ENCODE measurements at regions not wholly inside any gene's neighbourhood (a gene's known extent, or its start where the extent isn't known, plus 50 kb on each side); places are given as distances from the start of the nearest gene placed in this dataset.

DNA sequence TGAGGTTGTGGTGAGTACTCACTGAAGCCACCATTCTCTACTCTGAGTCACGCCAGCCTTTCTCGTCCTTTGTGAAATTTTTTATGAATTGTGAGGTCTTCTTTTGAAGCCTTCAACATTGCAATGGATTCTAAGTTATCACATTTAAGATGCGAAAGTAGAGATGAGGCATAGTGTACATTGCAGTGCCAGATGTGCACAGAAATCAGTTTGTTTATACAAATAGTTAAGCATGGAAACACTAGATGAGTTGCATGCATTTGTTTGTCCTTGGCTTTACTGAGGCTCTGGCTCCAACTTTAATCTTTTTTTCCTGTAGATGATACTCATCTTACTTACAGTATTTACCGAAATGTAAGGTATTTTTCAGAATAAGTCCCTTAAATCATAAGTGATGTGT is 453.7 kb upstream of the RIOK2 start:
- DNase-seq (ENCODE audit: low read depth) = no peak
- TF ChIP-seq, protein P1, sequence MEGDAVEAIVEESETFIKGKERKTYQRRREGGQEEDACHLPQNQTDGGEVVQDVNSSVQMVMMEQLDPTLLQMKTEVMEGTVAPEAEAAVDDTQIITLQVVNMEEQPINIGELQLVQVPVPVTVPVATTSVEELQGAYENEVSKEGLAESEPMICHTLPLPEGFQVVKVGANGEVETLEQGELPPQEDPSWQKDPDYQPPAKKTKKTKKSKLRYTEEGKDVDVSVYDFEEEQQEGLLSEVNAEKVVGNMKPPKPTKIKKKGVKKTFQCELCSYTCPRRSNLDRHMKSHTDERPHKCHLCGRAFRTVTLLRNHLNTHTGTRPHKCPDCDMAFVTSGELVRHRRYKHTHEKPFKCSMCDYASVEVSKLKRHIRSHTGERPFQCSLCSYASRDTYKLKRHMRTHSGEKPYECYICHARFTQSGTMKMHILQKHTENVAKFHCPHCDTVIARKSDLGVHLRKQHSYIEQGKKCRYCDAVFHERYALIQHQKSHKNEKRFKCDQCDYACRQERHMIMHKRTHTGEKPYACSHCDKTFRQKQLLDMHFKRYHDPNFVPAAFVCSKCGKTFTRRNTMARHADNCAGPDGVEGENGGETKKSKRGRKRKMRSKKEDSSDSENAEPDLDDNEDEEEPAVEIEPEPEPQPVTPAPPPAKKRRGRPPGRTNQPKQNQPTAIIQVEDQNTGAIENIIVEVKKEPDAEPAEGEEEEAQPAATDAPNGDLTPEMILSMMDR (IDR thresholded peaks at IDR 0.05; ENCODE audit: low read depth, low read length, missing control alignments) = no peak
- no peak overlapping the region for H3K4me3 ChIP-seq (ENCODE audit: low read depth, low read length)

DNA sequence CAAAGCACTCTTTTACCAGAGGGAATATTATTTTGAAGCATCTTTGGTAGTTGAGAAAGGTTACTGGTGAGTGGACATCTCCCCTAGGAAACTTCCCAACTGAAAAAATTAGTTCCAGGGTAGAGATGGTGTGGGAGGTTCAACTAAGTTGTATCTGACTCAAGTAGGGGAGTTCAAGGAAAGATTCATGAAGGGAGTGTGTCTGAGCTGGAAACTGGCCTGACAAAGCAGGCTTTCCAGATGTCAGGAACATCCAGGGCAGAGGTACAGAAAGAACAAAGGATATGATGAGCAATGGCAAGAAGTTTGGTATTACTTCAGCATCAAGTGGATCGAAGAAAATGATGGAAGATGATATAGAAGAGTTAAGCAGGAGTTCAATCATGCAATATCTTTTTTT is 458.0 kb upstream of the RIOK2 start:
- H3K4me3 ChIP-seq (ENCODE audit: low read depth, low read length) = no peak overlapping the region
- TF ChIP-seq, protein P1 (IDR thresholded peaks at IDR 0.05; ENCODE audit: low read depth, low read length, missing control alignments) = no peak
- no peak for DNase-seq (ENCODE audit: low read depth)

DNA sequence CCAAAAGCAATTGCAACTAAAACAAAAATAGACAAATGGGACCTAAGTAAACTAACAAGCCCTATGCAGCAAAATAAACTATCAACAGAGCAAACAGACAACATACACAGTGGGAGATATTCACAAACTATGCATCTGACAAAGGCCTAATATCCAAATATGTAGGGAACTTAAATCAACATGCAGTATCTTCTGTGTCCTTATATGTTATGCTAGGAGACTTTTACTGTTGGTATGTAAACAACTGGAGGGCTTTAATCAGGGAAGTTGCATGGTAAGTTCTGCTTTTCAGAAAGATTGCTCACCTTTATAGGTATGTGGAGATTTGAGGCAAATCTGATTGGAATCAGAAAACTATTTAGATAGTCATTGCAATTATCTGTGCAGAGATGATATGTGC is 461.2 kb upstream of the RIOK2 start:
- TF ChIP-seq, protein P1 (IDR thresholded peaks at IDR 0.05; ENCODE audit: low read depth, low read length, missing control alignments) = no peak
- no peak overlapping the region for H3K4me3 ChIP-seq (ENCODE audit: low read depth, low read length)
- no peak for DNase-seq (ENCODE audit: low read depth)

DNA sequence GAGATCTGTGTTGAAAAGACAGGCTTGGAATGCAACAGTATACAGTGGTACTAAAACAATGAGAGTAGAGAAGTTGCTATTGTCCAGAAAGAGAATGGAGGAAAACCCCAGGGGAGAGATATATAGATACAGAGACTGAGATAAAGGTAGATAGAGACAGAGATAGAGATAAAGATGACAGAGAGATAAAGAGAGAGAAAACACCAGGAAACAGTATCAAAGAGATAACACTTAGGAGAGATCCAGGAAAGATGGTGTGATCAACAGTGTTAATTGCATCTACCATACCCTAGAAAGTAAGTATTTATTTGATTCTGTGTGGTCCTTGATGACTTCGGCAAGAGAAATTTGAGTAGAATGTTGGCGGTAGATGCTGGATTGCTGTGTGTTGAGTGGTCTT is 461.8 kb upstream of the RIOK2 start:
- TF ChIP-seq, protein P1 (IDR thresholded peaks at IDR 0.05; ENCODE audit: low read depth, low read length, missing control alignments) = no peak
- no peak for DNase-seq (ENCODE audit: low read depth)

DNA sequence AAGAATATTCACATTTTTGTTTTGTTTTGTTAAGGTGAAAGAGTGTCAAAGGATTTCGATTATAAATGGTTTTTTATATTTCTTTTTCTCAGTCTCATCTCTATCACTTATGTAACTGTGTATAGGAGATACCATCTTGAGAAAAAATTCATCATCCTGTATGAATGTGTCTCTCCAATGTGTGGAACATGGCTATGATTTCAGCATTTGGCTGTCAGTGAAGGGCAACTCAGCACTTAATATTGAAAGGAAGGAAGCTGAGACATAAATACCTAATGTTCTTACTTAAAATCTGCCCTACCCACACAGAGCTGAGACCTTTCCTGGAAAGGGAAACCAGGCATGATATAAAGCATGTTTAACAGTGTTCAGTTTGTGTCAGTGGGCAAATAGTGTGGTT is 474.2 kb upstream of the RIOK2 start:
- no peak for DNase-seq (ENCODE audit: low read depth)
- H3K4me3 ChIP-seq (ENCODE audit: low read depth, low read length) = no peak overlapping the region
- TF ChIP-seq, protein P1 (IDR thresholded peaks at IDR 0.05; ENCODE audit: low read depth, low read length, missing control alignments) = no peak

More for the DNA sequence above, 461.8 kb upstream of the RIOK2 start:
- no peak overlapping the region for H3K4me3 ChIP-seq (ENCODE audit: low read depth, low read length)

DNA sequence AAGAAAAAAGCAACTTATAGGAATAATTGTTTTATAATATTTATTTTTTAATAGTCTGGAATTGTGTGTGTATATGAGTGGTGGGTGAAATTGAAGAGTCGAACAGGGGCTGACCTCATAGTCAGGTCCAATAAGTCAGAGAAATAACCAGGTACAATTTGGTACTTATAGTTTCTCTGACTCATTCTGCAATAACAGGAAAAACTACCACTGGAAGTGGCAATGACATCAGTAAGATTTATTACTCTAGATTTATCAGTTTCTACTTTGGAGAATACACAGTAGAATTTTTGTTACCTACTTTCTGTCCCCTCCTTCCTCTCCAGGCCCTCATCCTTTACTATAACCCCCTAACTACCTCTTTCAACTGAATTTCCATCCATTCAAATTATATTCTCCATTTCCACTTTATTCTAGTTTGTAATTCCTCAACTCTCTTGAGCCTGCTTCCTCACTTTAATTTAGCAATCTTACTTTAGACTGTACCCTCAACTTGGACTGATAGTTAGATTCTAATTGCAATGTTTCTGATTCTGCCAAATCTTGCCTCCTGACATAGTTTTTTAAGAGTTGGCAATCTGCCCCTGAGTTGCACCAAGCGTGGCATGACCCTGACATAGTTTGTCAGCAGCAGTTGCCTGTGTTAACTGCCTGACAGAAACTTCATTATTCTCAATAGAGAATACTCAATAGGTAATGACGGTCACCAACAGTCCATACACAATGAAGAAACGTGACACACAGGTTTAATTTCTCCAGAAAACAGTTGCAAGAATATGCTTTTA is 475.3 kb upstream of the RIOK2 start:
- no peak overlapping the region for H3K4me3 ChIP-seq (ENCODE audit: low read depth, low read length)
- TF ChIP-seq, protein P1 (IDR thresholded peaks at IDR 0.05; ENCODE audit: low read depth, low read length, missing control alignments) = no peak
- DNase-seq (ENCODE audit: low read depth) = no peak

DNA sequence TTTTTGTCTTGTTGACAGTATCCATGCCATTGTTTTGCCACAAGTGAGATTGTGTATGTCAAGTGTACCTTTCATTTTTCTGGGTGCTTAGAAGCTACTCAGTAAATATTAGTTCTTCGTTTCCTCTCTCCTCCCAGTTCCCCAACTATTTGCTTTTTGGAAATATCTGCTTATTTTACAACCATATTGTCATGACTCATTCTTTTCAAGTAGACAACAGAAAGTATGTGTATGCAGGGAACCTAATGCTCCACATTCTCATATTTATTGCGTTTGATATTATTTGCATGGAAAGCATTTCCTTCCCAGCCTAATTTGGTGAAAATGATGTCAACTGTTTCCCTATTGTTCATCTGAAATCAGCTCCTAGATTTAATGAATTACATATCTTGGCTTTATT is 483.7 kb upstream of the RIOK2 start:
- DNase-seq (ENCODE audit: low read depth) = no peak
- TF ChIP-seq, protein P1 (IDR thresholded peaks at IDR 0.05; ENCODE audit: low read depth, low read length, missing control alignments) = no peak
- H3K4me3 ChIP-seq (ENCODE audit: low read depth, low read length) = no peak overlapping the region

Data from GM12864 (cell line).